22Rv1 (cell line): ENCODE measurements at regions not wholly inside any gene's neighbourhood (a gene's known extent, or its start where the extent isn't known, plus 50 kb on each side); places are given as distances from the start of the nearest gene placed in this dataset.
A peak's percentile ranks its signal among the peaks of the same experiment; 100 is the strongest.

ENCODE experiments used
- ZFX ChIP-seq: fragments of 450-650 bp; IDR thresholded peaks from 2 replicates; pipeline ENCODE4 v1.6.1; 2017; ENCODE audit warnings: antibody characterized with exemption, borderline replicate concordance
- TF ChIP-seq, protein P1 (sequence below): fragments of 450-650 bp; IDR thresholded peaks from 2 replicates; pipeline ENCODE4 v1.5.1; 2017; ENCODE audit warnings: mild to moderate bottlenecking

DNA sequence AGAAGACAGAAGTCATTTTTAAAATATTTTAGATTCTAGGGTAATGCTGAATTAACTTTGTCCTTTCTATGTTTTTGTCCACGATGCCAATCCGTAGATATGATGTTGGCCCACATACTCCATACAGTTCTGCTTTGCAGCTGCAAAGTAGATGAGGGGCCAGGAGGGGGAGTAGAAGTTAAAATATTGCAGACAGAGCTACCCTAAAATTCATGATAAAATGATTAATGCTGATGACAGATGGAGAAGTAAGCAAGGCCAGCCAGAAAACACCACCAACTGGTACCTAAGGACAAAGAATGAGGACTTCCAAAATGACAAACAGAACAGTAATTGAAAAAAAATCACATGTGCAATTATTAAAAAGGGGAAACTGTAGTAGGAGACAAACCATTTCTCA is 756.6 kb upstream of the ARPP21 start:
- TF ChIP-seq, protein P1, sequence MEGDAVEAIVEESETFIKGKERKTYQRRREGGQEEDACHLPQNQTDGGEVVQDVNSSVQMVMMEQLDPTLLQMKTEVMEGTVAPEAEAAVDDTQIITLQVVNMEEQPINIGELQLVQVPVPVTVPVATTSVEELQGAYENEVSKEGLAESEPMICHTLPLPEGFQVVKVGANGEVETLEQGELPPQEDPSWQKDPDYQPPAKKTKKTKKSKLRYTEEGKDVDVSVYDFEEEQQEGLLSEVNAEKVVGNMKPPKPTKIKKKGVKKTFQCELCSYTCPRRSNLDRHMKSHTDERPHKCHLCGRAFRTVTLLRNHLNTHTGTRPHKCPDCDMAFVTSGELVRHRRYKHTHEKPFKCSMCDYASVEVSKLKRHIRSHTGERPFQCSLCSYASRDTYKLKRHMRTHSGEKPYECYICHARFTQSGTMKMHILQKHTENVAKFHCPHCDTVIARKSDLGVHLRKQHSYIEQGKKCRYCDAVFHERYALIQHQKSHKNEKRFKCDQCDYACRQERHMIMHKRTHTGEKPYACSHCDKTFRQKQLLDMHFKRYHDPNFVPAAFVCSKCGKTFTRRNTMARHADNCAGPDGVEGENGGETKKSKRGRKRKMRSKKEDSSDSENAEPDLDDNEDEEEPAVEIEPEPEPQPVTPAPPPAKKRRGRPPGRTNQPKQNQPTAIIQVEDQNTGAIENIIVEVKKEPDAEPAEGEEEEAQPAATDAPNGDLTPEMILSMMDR, result 0 out of 2 replicates have a peak, but pooled peaks have one; percentile 13
- TF ChIP-seq ZFX, result no peak
